ENCODE measurements at regions not wholly inside any gene's neighbourhood (a gene's known extent, or its start where the extent isn't known, plus 50 kb on each side); places are given as distances from the start of the nearest gene placed in this dataset.

GRCh38 chr3:185309795-185310194 lies 53.1 kb upstream of the MAP3K13 start:
- Mint-ChIP-seq H3K36me3 (ENCODE audit: low read depth) (peaks cover 42% of the 10 kb centered on the region), H3K4me3 (no peak overlapping the region), H3K27me3 (ENCODE audit: insufficient read depth) (no peaks in the 10 kb centered on the region), H3K27ac (no peak overlapping the region), H3K4me1 (peaks cover 2% of the 10 kb centered on the region), H3K9me3 (peaks cover 41% of the 10 kb centered on the region)
- peaks cover 4% of the 10 kb centered on the region for H3K36me3 ChIP-seq (ENCODE audit: control insufficient read depth, insufficient read depth, low read length)
- DNase-seq, result no peak
- peak overlapping the region; percentile 19 for H3K4me3 ChIP-seq (ENCODE audit: low read length)
- no peak for TF ChIP-seq CTCF (conservative IDR thresholded peaks at IDR 0.05)
- H3K4me1 ChIP-seq (ENCODE audit: control insufficient read depth, insufficient read depth, low read length), result peaks cover 3% of the 10 kb centered on the region
- no peak overlapping the region for H3K27ac ChIP-seq (ENCODE audit: low read depth, low read length)
- peaks cover 40% of the 10 kb centered on the region for H3K9me3 ChIP-seq (ENCODE audit: control insufficient read depth, low read length)
- no peak overlapping the region for H3K9ac ChIP-seq (ENCODE audit: extremely low read depth, low read length, poor library complexity, severe bottlenecking)
- no peaks in the 10 kb centered on the region for H3K27me3 ChIP-seq (ENCODE audit: control insufficient read depth, insufficient read depth, low read length, poor library complexity, severe bottlenecking)
- WGBS, 2 experiments (ENCODE audit: insufficient coverage in 1 of 2, insufficient read length in 1 of 2), result 95 to 100% methylated on average over 2 to 3 of the region's 3 CpGs

GRCh38 chr3:185311991-185312390 lies 50.9 kb upstream of the MAP3K13 start:
- Histone ChIP-seq H3K27ac (ENCODE audit: low read depth, low read length) (no peak overlapping the region), H3K36me3 (ENCODE audit: control insufficient read depth, insufficient read depth, low read length) (no peaks in the 10 kb centered on the region), H3K9ac (ENCODE audit: extremely low read depth, low read length, poor library complexity, severe bottlenecking) (no peak overlapping the region), H3K27me3 (ENCODE audit: control insufficient read depth, insufficient read depth, low read length, poor library complexity, severe bottlenecking) (no peaks in the 10 kb centered on the region), H3K4me1 (ENCODE audit: control insufficient read depth, insufficient read depth, low read length) (peaks cover 3% of the 10 kb centered on the region), H3K9me3 (ENCODE audit: control insufficient read depth, low read length) (peaks cover 26% of the 10 kb centered on the region), H3K4me3 (ENCODE audit: low read length) (no peak overlapping the region)
- no peak overlapping the region for H3K4me3 Mint-ChIP-seq
- H3K27ac Mint-ChIP-seq, result no peak overlapping the region
- peaks cover 2% of the 10 kb centered on the region for H3K4me1 Mint-ChIP-seq
- H3K27me3 Mint-ChIP-seq (ENCODE audit: insufficient read depth), result no peaks in the 10 kb centered on the region
- WGBS, 2 experiments (ENCODE audit: insufficient coverage in 1 of 2, insufficient read length in 1 of 2), result 83 to 84% methylated on average over 2 to 3 of the region's 3 CpGs
- TF ChIP-seq CTCF (conservative IDR thresholded peaks at IDR 0.05), result no peak
- peaks cover 23% of the 10 kb centered on the region for H3K36me3 Mint-ChIP-seq (ENCODE audit: low read depth)
- peaks cover 32% of the 10 kb centered on the region for H3K9me3 Mint-ChIP-seq
- no peak for DNase-seq
